Ovary (tissue), 3 donors: ENCODE measurements at regions not wholly inside any gene's neighbourhood (a gene's known extent, or its start where the extent isn't known, plus 50 kb on each side); places are given as distances from the start of the nearest gene placed in this dataset.

Source experiments
- CTCF ChIP-seq, 3 donors: fragments of 450-650 bp in 2 of 3; fragments of 200-600 bp in 1 of 3; IDR thresholded peaks; one replicate each; pipeline versions ENCODE4 v1.5.1 to v1.8.0; 2016 to 2022; ENCODE audit warnings: antibody characterized with exemption in 3 of 3, mild to moderate bottlenecking in 1 of 3
- EP300 ChIP-seq: sonication (generic); formaldehyde crosslinking; IDR thresholded peaks from one replicate; pipeline ENCODE4 v1.6.1; 2017; ENCODE audit warnings: antibody characterized with exemption
- POLR2A ChIP-seq: fragments of 450-650 bp; IDR thresholded peaks from one replicate; pipeline ENCODE4 v1.6.1; 2017; ENCODE audit warnings: antibody characterized with exemption, mild to moderate bottlenecking, moderate library complexity
- donor health status: DM: no; HTN: no; CAD: no.

GRCh38 chr1:234970401-234970730 is 158.3 kb downstream of the TOMM20 start:
- no peak for TF ChIP-seq POLR2A
- TF ChIP-seq CTCF (IDR thresholded peaks at IDR 0.05), result no peak
- TF ChIP-seq EP300, result no peak
